ENCODE measurements at regions not wholly inside any gene's neighbourhood (a gene's known extent, or its start where the extent isn't known, plus 50 kb on each side); places are given as distances from the start of the nearest gene placed in this dataset.
A peak's percentile ranks its signal among the peaks of the same experiment; 100 is the strongest.

GRCh38 chr4:125986307-125986706 lies 671.6 kb downstream of the FAT4 start:
- Histone ChIP-seq H3K4me2 (ENCODE audit: control insufficient read depth, insufficient read depth) (no peak overlapping the region), H3K9ac (ENCODE audit: control insufficient read depth, insufficient read depth, low read length) (no peak overlapping the region), H4K20me1 (ENCODE audit: control insufficient read depth, insufficient read depth) (no peaks in the 10 kb centered on the region), H3K27me3 (replicated peaks in 1 of 2; ENCODE audit: control insufficient read depth in 2 of 2, insufficient read depth in 2 of 2, low read length in 1 of 2) (no peaks in the 10 kb centered on the region), H3K27ac (ENCODE audit: control insufficient read depth, insufficient read depth) (no peak overlapping the region), H3K79me2 (ENCODE audit: control insufficient read depth, insufficient read depth, low read length) (no peaks in the 10 kb centered on the region), H2AFZ (ENCODE audit: control insufficient read depth, low read depth, low read length) (peak overlapping the region; percentile 54), H3K9me3 (replicated peaks; ENCODE audit: control insufficient read depth, insufficient read depth, low read length) (no peaks in the 10 kb centered on the region), H3K4me1 (ENCODE audit: control insufficient read depth, insufficient read depth, low read length) (no peaks in the 10 kb centered on the region), H3K4me3 (no peak overlapping the region), H3K36me3 (ENCODE audit: control insufficient read depth in 2 of 2, insufficient read depth in 2 of 2, low read length in 1 of 2) (no peaks in the 10 kb centered on the region)
- no TSS peak for BruUV-seq (replicated peaks)
- TF ChIP-seq PML (IDR thresholded peaks at IDR 0.05; ENCODE audit: low read length), result no peak
- no peak for TF ChIP-seq MYC (IDR thresholded peaks at IDR 0.05; ENCODE audit: insufficient read depth, insufficient read length, insufficient replicate concordance, low read length, severe bottlenecking)
- TF ChIP-seq SMC3 (IDR thresholded peaks at IDR 0.05; ENCODE audit: borderline replicate concordance, low read length), result no peak
- ChIA-PET POLR2A (no interaction called here), RAD21 (ENCODE audit: unreplicated experiment) (interaction anchor here (1.2 to 1.3 kb wide), 2 partner anchors 11 to 12 kb away, joined by 3 to 4 read pairs; no protein-coding TSS in a partner anchor), CTCF (no interaction called here), SMC1A (ENCODE audit: uncharacterized antibody, unreplicated experiment) (no interaction called here)
- ATAC-seq, result peak; percentile 80
- DNase-seq (ENCODE audit: low read depth, low spot score), result no peak
- intact Hi-C loops (cut with micrococcal nuclease; ENCODE audit: unreplicated experiment), result no loop called here
- 40% methylated on average over 7 of the region's 7 CpGs for WGBS (ENCODE audit: insufficient coverage, insufficient replicate concordance, low lambda C conversion rate, missing lambda C conversion rate)
- no peak for FAIRE-seq
- in situ Hi-C loops (cut with MboI), result no loop called here

- Histone ChIP-seq H4K20me1 (ENCODE audit: control insufficient read depth, insufficient read depth) (no peaks in the 10 kb centered on the region), H3K27ac (ENCODE audit: control insufficient read depth, insufficient read depth) (no peak overlapping the region), H3K9ac (ENCODE audit: control insufficient read depth, insufficient read depth, low read length) (no peak overlapping the region), H3K4me2 (ENCODE audit: control insufficient read depth, insufficient read depth) (no peak overlapping the region), H3K4me3 (no peak overlapping the region), H3K27me3 (replicated peaks in 1 of 2; ENCODE audit: control insufficient read depth in 2 of 2, insufficient read depth in 2 of 2, low read length in 1 of 2) (no peaks in the 10 kb centered on the region), H3K79me2 (ENCODE audit: control insufficient read depth, insufficient read depth, low read length) (no peaks in the 10 kb centered on the region), H3K4me1 (ENCODE audit: control insufficient read depth, insufficient read depth, low read length) (no peaks in the 10 kb centered on the region), H2AFZ (ENCODE audit: control insufficient read depth, low read depth, low read length) (no peak overlapping the region), H3K36me3 (ENCODE audit: control insufficient read depth in 2 of 2, insufficient read depth in 2 of 2, low read length in 1 of 2) (no peaks in the 10 kb centered on the region), H3K9me3 (replicated peaks; ENCODE audit: control insufficient read depth, insufficient read depth, low read length) (no peaks in the 10 kb centered on the region)
- ATAC-seq (no peak), DNase-seq (ENCODE audit: low read depth, low spot score) (no peak), FAIRE-seq (no peak)
- WGBS (ENCODE audit: insufficient coverage, insufficient replicate concordance, low lambda C conversion rate, missing lambda C conversion rate), result 5% methylated on average over 1 of the region's 1 CpG
- in situ Hi-C loops (cut with MboI) (no loop called here), intact Hi-C loops (cut with micrococcal nuclease; ENCODE audit: unreplicated experiment) (no loop called here)
- ChIA-PET RAD21 (ENCODE audit: unreplicated experiment) (no interaction called here), CTCF (no interaction called here), POLR2A (no interaction called here), SMC1A (ENCODE audit: uncharacterized antibody, unreplicated experiment) (no interaction called here)
- TF ChIP-seq TCF3 (IDR thresholded peaks at IDR 0.05; ENCODE audit: borderline replicate concordance, insufficient read depth, low read depth, low read length) (no peak), BMI1 (IDR thresholded peaks at IDR 0.05; ENCODE audit: borderline replicate concordance) (no peak)
- no TSS peak for BruUV-seq (replicated peaks)
Measured at GRCh38 chr4:125988464-125988863, 673.7 kb downstream of the FAT4 start.
